NCI-H1092 (cell line): ENCODE measurements at regions not wholly inside any gene's neighbourhood (a gene's known extent, or its start where the extent isn't known, plus 50 kb on each side); places are given as distances from the start of the nearest gene placed in this dataset.
"Not testable (repeated sequence)": the region's sequence is repeated elsewhere in the genome, so short reads cannot be mapped to it uniquely, and the experiment has no call there.

Experiments
- DNase-seq: peaks from one replicate; lab custom pipeline; 2025; lab: John Stamatoyannopoulos, UW

DNA sequence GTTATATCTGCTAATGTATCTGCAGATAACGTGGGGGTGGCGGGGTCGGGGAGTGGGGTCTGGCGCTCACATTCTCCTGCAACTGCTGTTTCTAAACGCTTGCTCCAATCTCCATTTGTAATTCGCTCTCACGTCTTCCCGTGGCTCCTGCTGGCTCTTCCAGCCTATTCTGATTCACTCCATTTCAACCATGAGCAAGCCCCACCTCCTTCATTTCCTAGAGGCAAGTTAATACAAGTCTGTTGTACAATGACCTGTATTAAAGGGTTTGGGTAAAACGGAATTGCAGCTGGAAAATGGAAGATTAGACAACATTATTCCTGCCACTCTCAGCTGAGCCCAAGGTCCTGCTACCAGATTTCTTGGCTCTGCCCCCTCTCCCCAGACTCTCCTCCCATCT, 132.3 kb downstream of the CSNK2A3 start:
- DNase-seq = no peak

DNA sequence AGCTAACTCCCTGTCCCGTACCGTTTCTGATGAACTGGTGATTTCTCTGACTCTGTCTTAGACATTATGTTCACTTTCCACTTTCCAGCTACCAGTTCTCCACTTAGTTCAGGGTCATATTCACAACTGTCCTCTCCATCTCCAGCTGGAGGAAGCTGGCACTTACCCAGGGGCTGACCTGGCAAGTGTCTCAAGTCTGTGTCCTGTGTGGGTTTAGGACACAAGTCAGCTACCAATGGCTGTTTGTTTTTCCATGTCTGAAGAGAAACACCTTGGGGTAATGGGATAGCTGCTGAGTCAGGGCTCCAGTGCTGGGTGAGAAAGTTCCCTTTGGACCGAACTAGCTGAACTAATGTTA, 134.4 kb downstream of the CSNK2A3 start:
- DNase-seq = no peak

DNA sequence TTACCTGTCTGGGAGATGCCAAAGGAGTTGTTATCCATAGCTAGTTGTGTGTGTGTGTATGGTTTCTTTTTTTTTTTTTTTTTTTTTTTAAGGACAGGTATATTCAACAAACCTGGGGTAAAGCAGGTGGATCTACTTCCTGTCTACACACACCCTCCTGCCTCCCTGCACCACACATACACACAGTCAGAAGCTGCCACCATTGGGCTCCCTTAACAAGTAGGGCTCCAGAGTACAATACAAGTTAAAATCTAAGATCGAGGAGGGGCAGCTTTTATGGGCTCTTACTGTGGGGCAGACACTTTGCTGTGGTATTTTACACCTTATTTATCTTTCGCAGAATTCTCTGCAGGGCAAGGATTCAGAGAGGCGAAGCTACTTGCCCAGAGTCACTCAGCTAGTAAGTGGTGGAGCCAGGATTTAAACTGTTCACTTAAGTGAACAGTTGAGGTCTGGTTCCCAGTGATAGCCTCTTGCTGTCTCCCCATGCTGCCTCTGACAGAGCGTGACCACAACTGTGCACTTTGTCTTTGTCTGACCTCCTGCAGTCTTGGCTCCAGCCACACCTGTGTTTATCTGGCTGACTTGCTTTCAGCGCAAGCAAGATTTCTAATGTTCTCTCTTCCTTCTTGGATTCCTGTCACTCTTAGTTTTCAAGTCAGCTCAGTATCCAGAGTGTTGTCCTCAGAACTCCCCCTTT, 135.0 kb downstream of the CSNK2A3 start:
- no peak for DNase-seq

DNA sequence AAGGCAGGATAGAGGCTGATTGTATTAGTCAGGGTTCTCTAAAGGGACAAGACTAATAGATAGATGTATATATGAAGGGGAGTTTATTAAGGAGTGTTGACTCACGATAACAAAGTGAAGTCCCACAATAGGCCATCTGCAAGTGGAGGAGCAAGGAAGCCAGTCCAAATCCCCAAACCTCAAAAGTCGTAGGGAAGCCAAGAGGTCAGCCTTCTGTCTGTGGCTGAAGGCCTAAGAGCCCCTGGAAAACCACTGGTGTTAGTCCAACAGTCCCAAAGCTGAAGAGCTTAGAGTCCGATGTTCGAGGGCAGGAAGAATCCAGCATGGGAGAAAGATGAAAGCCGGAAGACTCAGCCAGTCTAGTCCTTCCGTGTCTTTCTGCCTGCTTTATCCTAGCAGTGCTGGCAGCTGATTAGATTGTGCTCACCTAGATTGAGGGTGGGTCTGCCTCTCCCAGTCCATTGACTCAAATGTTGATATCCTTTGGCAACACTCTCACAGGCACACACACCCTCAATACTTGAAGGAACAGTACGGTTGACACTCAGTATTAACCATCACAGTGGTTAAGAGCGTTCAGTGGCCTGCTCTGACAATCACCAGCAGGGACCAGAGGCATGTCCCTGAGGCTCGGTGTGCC, 135.6 kb downstream of the CSNK2A3 start:
- DNase-seq = no peak

DNA sequence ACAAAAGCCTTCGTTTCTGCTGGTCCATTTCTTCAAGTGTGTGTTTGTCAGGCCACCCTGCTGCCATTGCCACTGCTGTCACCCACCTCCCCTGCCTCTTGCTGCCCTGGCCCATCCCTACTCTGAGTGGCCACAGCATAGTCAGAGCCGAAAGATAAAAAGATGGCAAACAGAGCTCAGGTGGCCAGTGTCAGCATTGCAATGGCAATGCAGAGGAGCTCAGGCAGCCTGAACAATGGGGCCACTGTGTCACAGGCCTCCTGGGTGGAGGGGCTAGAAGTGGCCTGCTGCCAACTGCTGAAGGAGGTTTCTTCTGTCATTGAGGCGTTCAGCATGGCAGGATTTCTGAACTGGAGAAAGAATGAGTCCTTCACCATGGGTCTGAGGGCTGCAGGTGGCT, 137.1 kb downstream of the CSNK2A3 start:
- DNase-seq = no peak

DNA sequence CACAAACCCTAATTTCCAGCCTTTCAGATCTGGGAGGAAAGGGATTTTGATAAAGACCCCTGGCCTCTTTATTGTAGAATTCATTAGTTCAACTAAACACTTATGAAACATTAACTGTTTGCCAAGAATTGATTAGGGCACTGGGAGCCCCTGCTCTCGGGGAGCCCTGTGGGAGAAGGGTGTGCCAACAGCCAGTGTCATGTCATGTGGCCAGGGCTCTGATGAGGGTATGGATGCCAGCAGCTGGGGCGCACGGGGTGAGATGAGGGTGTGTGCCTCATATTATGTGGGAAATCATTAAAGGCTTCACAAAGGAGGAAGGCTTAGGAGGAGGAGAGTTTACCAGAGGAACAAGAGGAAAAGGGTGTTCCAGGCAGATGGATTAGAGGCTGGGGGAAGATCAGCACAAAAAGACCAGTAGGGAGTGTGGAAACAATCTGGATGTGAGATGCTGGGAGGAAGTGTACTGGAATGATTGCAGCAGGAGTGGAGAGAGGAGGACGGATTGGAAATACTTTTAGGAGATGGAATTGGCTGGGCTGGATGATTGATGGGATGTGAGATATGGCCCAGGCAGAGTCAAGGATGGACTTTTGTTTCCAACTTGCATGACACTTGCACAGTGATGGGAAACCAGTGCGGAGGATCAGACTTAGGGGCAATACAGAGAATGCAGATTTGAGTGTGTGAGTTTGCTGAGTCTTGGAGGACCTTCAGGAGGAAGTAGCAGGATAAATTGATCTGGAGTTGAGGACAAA, 137.8 kb downstream of the CSNK2A3 start:
- no peak for DNase-seq

DNA sequence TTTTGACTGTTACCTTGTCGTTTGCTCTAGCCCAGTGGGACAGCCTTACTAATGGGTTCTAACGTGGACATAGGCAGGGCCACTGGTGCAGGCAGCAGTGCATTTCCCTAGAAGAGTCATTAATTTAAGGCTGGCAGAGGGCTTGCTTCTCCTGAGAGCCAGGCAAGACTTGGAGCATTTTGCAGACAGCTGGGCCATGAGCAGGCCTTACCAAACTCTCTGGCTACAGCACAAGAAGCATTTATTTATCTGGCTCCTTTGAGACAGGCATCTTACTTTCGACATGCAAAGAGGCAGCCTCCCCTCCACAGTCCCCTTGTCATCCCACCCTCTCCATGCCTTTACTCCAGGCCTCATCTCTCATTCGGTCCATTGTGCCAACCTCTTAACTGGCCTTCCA, 139.9 kb downstream of the CSNK2A3 start:
- no peak for DNase-seq

DNA sequence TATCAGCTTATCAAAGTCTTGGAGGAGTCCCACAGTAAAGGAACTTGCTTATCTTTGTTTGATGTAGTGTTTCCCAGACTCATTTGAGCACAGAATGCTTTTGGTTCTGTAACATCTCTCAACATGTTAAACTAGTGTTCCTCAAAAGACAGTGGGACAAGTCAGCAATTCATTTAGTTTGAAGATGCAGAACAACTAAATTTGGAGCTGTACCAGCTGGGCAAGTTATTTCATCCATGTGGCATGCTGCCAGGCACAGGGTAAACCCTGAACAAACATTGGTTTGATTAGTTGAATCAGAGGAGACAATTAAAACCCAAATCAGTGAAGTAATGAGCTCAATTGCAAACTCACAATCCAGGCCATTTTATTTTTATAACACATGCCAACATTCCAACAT, 141.2 kb downstream of the CSNK2A3 start:
- no peak for DNase-seq

DNA sequence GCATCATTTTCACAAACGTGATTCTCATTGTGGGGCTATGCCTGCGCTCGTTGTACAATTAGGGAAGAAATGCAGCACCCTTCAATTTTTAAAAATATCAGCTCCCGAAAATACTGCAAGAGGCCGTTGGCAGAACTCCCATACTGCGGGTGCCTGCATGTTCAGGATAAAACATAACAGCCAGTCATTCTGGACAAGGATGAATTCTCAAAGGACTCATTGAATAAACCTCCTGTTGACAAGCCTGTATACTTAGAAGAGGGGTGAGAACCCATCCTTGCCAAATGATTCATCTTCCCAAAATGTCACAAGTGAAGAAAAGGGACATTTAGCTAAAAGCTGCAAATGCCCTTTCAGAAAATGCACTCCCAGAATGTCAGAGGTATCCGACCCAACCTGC, 141.9 kb downstream of the CSNK2A3 start:
- no peak for DNase-seq

DNA sequence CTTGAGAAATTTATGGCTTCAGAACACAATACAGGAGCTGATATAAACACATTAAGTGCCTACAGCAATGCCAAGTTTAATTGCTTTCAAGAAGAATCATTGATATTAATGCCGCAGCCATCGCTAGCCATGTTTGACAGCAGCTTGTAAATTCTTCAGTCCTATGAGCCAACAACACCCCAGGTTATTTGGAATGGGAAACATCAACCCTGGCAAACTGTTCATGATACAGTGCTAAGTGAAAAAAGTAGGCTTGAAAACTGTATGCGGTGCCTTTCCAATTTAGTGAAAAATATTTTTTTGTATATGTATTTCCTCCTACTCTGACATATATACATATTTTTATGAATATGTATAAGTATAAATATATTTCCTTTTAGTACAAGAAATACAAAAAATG, 142.6 kb downstream of the CSNK2A3 start:
- DNase-seq = no peak

DNA sequence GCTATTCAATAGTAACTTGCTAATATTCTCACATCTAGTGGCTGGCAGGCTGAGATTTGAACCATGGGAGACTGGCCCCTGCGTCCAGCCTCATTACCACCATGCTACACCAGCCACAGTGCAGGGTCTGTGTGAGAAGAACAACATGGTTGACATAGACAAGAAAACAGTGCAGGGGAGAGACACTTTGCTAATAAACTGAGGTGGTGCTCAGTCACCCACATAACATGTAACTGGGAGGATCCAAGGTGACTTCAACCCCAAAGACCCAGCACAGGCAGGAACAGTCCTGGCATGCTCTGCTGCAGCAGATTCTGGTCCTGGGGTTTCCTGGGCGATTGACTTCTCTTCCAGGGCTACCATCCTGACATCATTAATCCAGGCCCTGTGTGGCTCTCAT, 143.1 kb downstream of the CSNK2A3 start:
- DNase-seq = no peak

DNA sequence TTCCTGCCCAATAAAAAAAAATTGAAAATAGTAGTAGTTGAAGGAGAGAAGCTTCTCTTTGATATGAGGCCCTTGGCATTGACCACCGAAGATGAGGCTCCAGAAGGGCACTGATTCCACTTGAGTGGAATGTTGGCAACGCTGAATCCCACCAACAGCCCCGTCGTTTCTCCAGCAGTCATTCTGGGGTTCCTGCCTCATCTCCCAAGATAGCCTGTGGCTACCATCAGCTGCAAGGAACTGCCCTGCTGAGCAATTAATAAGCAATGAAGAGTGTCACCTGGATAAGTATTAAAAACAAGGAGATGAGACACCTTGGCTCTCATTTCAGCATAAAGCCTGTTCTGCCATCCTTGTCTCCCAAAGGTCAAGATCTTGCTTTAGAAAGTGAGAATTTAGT, 144.1 kb downstream of the CSNK2A3 start:
- DNase-seq = no peak

DNA sequence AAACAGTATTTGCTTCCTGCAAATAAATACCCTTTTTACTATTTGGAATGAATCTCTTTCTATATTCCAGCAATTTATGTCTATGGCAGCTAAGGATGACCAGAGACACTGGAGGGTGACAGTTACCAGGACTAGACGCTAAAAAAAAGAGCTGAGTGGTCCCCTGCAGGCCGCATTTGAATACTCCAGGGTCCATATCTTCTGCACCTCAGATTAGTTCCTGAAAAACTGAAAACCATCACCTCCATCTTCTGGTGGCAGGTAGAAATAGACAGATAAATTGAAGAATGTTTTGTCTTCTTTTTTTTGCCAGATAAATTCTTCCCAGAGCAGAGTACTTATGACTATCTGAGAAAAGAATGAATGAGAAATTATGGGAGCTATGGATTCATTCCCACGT, 145.6 kb downstream of the CSNK2A3 start:
- no peak for DNase-seq

DNA sequence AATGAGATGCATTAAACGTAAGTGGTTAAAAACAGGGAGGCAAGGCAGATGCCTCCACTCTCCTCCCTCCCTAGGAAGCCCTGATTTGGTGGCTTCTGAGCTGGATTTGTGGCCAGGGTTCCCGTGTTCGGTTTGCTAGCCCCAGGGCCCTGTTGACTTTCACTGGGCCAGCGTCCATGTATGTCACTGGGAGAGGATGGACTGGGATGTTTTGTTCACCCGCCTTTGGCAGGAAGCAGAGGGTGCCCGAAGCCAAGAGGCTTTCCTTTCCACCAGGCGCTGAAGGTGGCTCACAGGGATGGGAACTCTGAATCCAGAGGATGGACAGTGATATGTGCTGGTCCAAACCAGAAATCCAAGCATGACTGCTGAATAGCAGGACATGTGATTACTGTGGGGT, 146.6 kb downstream of the CSNK2A3 start:
- DNase-seq = no peak

DNA sequence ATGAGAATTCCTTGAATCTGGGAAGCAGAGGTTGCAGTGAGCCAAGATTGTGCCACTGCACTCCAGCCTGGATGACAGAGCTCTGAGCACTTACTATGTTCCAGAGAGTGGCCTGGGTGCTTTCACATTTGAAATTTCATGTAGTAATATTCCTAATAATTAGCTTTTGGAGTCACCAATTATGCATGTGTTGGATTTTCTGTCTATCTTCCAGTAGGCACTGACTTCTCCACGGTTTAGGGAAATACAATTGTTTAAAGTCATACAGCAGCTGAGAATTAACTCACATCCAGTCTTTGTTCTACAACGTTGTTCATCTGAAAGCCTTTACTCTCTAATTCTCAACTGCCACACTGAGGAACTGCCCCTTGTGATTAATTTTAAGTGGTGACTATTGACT, 150.2 kb downstream of the CSNK2A3 start:
- DNase-seq = no peak

DNA sequence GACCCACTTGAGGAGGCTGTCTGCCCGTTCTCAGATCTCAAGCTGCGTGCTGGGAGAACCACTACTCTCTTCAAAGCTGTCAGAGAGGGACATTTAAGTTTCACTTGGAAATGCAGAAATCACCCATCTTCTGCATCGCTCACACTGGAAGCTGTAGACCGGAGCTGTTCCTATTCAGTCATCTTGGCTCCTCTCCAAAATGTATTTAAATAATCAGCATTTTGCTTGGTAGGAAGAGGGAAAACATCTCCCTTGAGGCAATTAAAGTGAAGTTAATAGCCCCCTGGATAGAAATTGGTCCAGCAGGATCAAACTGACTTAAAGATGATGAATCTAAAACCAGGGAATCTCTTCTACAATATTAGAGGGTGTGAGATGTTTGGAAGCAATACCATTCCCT, 151.7 kb downstream of the CSNK2A3 start:
- DNase-seq = not testable (repeated sequence)

DNA sequence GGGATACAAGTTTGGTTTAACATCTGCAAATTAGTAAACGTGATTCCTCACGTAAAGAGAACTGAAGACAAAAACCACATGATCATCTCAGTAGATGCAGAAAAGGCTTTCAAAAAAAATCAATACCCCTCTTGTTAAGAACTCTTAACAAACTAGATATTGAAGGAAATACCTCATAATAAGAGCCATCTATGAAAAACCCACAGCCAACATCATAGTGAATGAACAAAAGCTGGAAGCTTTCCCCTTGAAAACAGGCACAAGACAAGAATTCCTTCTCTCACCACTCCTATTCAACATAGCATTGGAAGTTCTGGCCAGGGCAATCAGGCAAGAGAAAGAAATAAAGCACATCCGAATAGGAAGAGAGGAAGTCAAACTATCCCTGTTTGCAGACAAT, 160.5 kb downstream of the CSNK2A3 start:
- DNase-seq = no peak

DNA sequence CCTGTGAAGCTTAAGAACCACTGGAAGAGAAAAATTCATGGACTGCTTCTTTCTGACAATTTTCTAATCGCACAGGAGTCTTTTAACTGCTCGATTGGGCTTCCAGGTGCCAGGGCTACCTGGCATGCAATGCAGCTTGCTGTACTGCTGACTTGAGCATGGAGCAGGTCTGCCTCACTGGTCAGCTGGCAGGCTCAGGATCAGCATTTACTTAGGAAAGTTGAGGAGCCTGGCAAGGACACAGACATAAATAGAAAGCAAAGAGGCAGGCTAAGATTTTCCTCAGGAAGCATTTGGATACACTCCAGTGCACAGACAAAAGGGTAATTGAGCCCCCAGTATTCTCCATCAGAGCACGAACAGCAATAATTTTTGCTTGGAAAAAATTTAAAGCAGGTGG, 163.5 kb downstream of the CSNK2A3 start:
- DNase-seq = no peak

DNA sequence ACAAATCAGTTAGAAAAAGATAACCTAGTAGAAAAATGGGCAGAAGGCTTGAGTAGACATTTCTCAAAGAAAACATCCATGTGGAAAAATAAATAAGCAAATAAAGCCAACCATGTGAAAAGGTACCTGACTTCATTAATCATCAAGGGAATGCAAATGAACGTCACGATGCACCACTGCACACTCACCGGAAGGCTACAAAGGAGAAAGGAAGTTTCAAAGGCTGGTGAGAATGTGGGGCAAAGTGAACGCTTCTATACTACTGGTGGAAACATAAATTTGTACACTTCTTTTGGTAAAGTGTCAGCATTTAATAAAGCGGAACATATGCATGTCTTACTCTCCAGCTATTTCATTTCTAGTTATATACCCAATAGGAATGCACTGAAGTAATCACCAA, 166.8 kb downstream of the CSNK2A3 start:
- no peak for DNase-seq

DNA sequence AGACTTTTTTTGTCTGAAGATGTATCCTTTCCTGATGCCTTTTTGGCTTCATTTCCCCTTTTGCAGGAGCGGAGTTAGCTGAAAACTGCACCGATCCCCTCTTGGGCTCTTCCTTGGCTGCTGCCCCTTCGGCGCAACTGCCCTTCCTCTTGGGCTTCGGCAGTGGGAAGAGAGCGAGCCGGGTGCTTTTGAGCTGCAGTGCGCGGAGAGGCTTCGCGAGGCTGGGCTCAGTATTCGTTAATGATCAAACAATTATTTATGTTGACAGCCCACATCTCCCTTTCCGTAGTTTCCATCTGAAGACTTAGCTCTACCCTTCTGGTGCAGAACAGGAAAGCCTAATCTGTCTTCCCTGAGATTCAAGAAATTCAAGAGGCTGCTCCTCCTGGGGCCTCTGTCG, 170.8 kb downstream of the CSNK2A3 start:
- no peak for DNase-seq

DNA sequence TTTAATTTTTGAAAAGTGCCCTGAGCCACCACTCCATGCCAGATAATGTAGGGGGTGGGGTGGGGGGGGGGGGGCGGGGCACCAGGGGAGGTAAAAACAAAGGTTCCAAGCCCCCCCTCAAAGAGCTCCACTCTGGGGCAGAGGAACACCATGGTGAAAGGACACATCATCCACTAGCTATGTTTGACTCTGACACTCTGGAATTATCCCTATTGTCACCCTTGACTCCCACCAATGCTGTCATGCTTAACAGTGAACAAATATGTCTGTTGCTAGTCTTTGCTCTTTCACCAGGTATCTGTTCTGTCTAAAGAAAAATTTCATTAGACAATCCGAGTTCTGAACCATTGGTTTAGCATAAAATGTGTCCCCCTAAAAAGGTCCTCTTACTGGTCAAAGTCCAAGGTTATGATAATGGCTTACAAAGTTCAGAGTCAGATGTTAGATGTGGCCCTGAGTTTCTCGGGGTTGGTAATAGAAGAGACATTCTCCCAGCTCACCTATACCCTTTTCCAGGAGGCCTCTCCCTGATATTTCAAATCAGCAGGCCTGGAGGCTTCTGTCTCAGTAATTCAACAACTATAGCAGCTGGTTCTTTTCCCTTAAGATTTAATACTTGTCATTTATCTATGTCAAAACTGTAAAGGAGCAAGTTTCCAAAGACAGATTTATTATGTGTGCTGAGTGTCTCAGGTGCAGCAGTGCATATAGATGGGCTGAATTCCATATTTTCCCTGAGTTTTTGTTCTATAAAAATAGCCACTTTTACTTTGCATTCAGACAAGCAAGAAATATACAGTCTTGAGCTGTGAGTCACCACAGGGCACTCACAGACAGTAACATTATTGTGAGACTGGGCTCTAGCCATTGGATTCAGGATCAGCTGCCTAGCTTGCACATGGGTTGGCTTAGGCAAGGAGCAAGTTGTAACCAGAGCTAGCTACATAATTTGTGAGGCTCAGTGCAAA, 174.1 kb downstream of the CSNK2A3 start:
- DNase-seq = no peak

DNA sequence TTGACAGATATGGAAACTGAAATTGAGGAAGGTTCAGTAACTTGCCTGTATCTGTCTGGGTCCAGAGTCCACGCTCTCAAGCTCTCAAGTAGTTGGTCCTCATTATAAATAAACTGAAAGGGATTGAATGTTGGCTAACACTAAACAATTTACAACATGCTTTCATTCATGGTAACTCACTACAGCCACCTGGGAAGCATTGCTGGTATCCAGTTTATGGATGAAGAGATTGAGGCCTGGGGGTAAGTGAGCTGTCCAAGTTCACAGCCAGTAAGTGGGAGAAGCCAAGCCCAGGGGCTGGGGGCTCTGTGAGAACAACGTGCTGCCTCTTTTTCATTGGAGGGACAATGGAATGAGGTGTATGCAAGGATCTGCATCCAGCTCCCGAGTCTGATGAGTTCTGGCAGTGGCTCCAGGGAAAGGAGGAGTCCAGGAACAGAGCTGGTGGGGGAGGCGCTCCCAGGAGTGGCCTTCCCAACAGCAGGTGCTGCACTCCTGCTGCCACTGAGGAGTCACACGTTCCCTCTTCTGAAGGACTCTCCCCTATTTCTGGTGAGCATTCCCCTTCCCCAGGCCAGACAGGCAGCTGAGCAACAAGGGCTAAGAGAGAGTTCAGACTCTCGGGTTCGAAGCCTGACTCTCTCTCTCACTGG, 175.8 kb downstream of the CSNK2A3 start:
- no peak for DNase-seq
